Panc1 (cell line): ENCODE measurements at regions not wholly inside any gene's neighbourhood (a gene's known extent, or its start where the extent isn't known, plus 50 kb on each side); places are given as distances from the start of the nearest gene placed in this dataset.

ENCODE experiments used
- ATAC-seq: fragments of 200-7000 bp; cut with Tn5 transposase; 2 replicates; pipeline ENCODE4 v1.9.1; 2020; ENCODE audit warnings: mild to moderate bottlenecking, moderate library complexity
- BruUV-seq: library from RNA; stranded (reverse); fragments of 400-500 nt; replicated peaks from 2 replicates; lab custom pipeline; 2021; lab: Mats Ljungman, UMichigan
- CTCF ChIA-PET: fragments of 300-600 bp; sonication (Branson Sonifier 250); formaldehyde crosslinking; loops from one replicate; lab custom pipeline; 2022; ENCODE audit warnings: antibody characterized with exemption; lab: Charles Lee
- POLR2A ChIA-PET: fragments of 300-600 bp; sonication (Branson Sonifier 250); formaldehyde crosslinking; loops from one replicate; lab custom pipeline; 2022; ENCODE audit warnings: antibody characterized with exemption; lab: Charles Lee
- DNase-seq: peaks from one replicate; pipeline ENCODE4 v3.0.0-alpha.2; 2010; ENCODE audit warnings: low read depth, low spot score
- H3K27ac ChIP-seq: 2 replicates; pipeline ENCODE4 v1.5.1; 2011; ENCODE audit warnings: mild to moderate bottlenecking, low read length, inconsistent platforms
- H3K27me3 ChIP-seq: fragments of 200-500 bp; sonication (Bioruptor generic); 2 replicates; pipeline ENCODE4 v1.6.0; 2014; ENCODE audit warnings: low read length, inconsistent platforms; ENCODE audit not compliant: control insufficient read depth, insufficient read depth
- H3K36me3 ChIP-seq: fragments of 200-500 bp; sonication (Bioruptor generic); 2 replicates; pipeline ENCODE4 v1.5.1; 2014; ENCODE audit warnings: inconsistent platforms, mild to moderate bottlenecking, low read length, moderate library complexity; ENCODE audit not compliant: control insufficient read depth, insufficient read depth
- H3K4me1 ChIP-seq: 2 replicates; pipeline ENCODE4 v1.5.1; 2011; ENCODE audit warnings: inconsistent platforms, mild to moderate bottlenecking, low read length, moderate library complexity; ENCODE audit not compliant: control insufficient read depth, insufficient read depth
- H3K4me3 ChIP-seq, 2 experiments: 2 replicates each; pipeline ENCODE4 v1.5.1; 2011 to 2012; ENCODE audit warnings: low read depth in 2 of 2, low read length in 2 of 2, mild to moderate bottlenecking in 2 of 2, inconsistent platforms in 1 of 2, moderate library complexity in 1 of 2
- H3K9me3 ChIP-seq: fragments of 200-500 bp; sonication (Bioruptor generic); 2 replicates; pipeline ENCODE4 v1.5.1; 2014; ENCODE audit warnings: low read depth, mild to moderate bottlenecking, inconsistent platforms, low read length, moderate library complexity; ENCODE audit not compliant: control insufficient read depth, insufficient read depth
- POLR2AphosphoS5 ChIP-seq: IDR thresholded peaks from 2 replicates; pipeline ENCODE4 v1.6.1; 2012; ENCODE audit warnings: mild to moderate bottlenecking, low read depth, low read length, moderate library complexity
- SIN3A ChIP-seq: IDR thresholded peaks from 2 replicates; pipeline ENCODE4 v1.6.1; 2012; ENCODE audit warnings: low read depth, mild to moderate bottlenecking, low read length, moderate library complexity, borderline replicate concordance; ENCODE audit not compliant: insufficient read depth
- TCF7L2 ChIP-seq: IDR thresholded peaks from 2 replicates; pipeline ENCODE4 v1.6.1; 2011; ENCODE audit warnings: mild to moderate bottlenecking, low read depth, low read length, inconsistent platforms
- in situ Hi-C: cut with HindIII; loops from 2 replicates; pipeline ENCODE4 v1.10.0; 2016; ENCODE audit warnings: low sequenced_read_pairs, low pct_unique_long_range_greater_than_20kb
- intact Hi-C: fragments of 100-400 bp; cut with micrococcal nuclease; formaldehyde crosslinking; loops from one replicate; pipeline ENCODE4 v1.10.0; 2022; ENCODE audit not compliant: unreplicated experiment
- TF ChIP-seq, protein P1 (sequence below), 2 experiments: IDR thresholded peaks; 2 replicates each; pipeline ENCODE4 v1.6.1; 2011 to 2012; ENCODE audit warnings: low read depth in 2 of 2, control low read depth in 1 of 2, low read length in 1 of 2, mild to moderate bottlenecking in 1 of 2, moderate library complexity in 1 of 2; ENCODE audit not compliant: insufficient read depth in 1 of 2
- TF ChIP-seq, protein P2 (sequence below): fragments of 450-650 bp; IDR thresholded peaks from 2 replicates; pipeline ENCODE4 v1.5.1; 2017; ENCODE audit warnings: mild to moderate bottlenecking

DNA sequence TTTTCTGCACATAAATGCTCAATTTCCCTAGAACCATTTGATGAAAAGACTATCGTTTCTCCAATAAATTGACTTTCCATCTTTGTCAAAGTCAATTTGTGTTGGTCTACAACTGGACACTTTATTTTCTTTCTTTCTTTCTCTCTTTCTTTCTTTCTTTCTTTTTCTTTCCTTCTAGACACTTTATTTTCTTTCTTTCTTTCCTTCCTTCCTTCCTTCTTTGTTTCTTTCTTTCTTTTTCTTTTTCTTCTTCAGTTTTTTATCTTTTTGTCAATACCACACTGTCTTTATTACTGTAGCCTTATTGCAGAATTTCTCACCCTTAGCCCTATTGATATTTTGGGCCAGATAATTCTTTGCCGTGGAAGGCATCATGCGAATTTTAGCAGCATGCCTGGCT is 73.5 kb downstream of the FASLG start:
- DNase-seq (no peak), ATAC-seq (no peak)
- no TSS peak for BruUV-seq
- Histone ChIP-seq H3K36me3 (no peaks in the 10 kb centered on the region), H3K27ac (no peak overlapping the region), H3K4me1 (no peaks in the 10 kb centered on the region), H3K4me3 (no peak overlapping the region), H3K9me3 (no peaks in the 10 kb centered on the region), H3K27me3 (peaks cover 5% of the 10 kb centered on the region; the same call in 1 of the 2 replicates)
- intact Hi-C loops: no loop called here
- in situ Hi-C loops: no loop called here
- CTCF ChIA-PET: interaction anchor here (0.5 to 0.6 kb wide), 2 partner anchors 101 to 245 kb away, joined by 3 to 5 read pairs; no protein-coding TSS in a partner anchor
- POLR2A ChIA-PET: interaction anchor here (0.8 kb wide), 1 partner anchor 61 kb away, joined by 7 read pairs; no protein-coding TSS in a partner anchor
- no peak for TF ChIP-seq TCF7L2
- TF ChIP-seq, protein P1, sequence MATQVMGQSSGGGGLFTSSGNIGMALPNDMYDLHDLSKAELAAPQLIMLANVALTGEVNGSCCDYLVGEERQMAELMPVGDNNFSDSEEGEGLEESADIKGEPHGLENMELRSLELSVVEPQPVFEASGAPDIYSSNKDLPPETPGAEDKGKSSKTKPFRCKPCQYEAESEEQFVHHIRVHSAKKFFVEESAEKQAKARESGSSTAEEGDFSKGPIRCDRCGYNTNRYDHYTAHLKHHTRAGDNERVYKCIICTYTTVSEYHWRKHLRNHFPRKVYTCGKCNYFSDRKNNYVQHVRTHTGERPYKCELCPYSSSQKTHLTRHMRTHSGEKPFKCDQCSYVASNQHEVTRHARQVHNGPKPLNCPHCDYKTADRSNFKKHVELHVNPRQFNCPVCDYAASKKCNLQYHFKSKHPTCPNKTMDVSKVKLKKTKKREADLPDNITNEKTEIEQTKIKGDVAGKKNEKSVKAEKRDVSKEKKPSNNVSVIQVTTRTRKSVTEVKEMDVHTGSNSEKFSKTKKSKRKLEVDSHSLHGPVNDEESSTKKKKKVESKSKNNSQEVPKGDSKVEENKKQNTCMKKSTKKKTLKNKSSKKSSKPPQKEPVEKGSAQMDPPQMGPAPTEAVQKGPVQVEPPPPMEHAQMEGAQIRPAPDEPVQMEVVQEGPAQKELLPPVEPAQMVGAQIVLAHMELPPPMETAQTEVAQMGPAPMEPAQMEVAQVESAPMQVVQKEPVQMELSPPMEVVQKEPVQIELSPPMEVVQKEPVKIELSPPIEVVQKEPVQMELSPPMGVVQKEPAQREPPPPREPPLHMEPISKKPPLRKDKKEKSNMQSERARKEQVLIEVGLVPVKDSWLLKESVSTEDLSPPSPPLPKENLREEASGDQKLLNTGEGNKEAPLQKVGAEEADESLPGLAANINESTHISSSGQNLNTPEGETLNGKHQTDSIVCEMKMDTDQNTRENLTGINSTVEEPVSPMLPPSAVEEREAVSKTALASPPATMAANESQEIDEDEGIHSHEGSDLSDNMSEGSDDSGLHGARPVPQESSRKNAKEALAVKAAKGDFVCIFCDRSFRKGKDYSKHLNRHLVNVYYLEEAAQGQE (IDR thresholded peaks at IDR 0.05; ENCODE audit: insufficient read depth in 1 of 2, low read depth in 2 of 2, low read length in 1 of 2): no peak
- TF ChIP-seq, protein P2, sequence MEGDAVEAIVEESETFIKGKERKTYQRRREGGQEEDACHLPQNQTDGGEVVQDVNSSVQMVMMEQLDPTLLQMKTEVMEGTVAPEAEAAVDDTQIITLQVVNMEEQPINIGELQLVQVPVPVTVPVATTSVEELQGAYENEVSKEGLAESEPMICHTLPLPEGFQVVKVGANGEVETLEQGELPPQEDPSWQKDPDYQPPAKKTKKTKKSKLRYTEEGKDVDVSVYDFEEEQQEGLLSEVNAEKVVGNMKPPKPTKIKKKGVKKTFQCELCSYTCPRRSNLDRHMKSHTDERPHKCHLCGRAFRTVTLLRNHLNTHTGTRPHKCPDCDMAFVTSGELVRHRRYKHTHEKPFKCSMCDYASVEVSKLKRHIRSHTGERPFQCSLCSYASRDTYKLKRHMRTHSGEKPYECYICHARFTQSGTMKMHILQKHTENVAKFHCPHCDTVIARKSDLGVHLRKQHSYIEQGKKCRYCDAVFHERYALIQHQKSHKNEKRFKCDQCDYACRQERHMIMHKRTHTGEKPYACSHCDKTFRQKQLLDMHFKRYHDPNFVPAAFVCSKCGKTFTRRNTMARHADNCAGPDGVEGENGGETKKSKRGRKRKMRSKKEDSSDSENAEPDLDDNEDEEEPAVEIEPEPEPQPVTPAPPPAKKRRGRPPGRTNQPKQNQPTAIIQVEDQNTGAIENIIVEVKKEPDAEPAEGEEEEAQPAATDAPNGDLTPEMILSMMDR: no peak
- TF ChIP-seq SIN3A: no peak
- no peak for TF ChIP-seq POLR2AphosphoS5

DNA sequence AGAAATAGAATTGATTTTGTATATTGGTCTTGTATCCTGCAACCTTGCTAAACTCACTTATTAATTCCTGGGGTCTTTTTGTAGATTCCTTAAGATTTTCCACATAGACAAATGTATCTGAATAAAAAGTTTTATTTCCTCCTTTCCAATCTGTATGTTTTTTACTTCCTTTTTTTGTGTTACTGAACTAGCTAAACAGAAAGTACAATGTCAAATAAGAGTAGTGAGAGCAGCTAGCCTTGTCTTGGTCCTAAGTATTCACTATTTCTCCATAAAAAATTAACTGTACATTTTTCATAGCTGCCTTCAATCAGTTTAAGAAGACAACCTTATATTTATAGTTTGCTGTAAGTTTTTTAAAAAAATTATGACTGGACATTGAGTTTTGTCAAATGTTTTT is 74.9 kb downstream of the FASLG start:
- BruUV-seq: no TSS peak
- ATAC-seq (no peak), DNase-seq (no peak)
- intact Hi-C loops: no loop called here
- Histone ChIP-seq H3K27ac (no peak overlapping the region), H3K4me1 (no peaks in the 10 kb centered on the region), H3K27me3 (peaks cover 5% of the 10 kb centered on the region; the same call in 1 of the 2 replicates), H3K36me3 (no peaks in the 10 kb centered on the region), H3K9me3 (no peaks in the 10 kb centered on the region), H3K4me3 (no peak overlapping the region)
- ChIA-PET POLR2A (no interaction called here), CTCF (no interaction called here)
- in situ Hi-C loops: no loop called here
- TF ChIP-seq SIN3A (no peak), POLR2AphosphoS5 (no peak), TCF7L2 (no peak)
- TF ChIP-seq, protein P2: no peak
- TF ChIP-seq, protein P1 (IDR thresholded peaks at IDR 0.05; ENCODE audit: insufficient read depth in 1 of 2, low read depth in 2 of 2, low read length in 1 of 2): no peak
